Natural killer cell (primary cell): ENCODE measurements at regions not wholly inside any gene's neighbourhood (a gene's known extent, or its start where the extent isn't known, plus 50 kb on each side); places are given as distances from the start of the nearest gene placed in this dataset.
A peak's percentile ranks its signal among the peaks of the same experiment; 100 is the strongest.

Source experiments
- ATAC-seq, 3 donors: fragments of 150-1000 bp in 2 of 3; fragments of 200-7000 bp in 1 of 3; cut with Tn5 transposase; 1 replicate in 1 of 3; 2 replicates in 2 of 3; pipeline ENCODE4 v1.10.0; 2021; ENCODE audit warnings: mild to moderate bottlenecking in 2 of 3, moderate library complexity in 2 of 3
- DNase-seq, 2 donors: peaks; one replicate each; pipeline versions ENCODE4 v3.0.0 to v3.0.0-alpha.2; 2013 to 2021; ENCODE audit warnings: mixed read lengths in 1 of 2
- H3K27ac ChIP-seq: one replicate; pipeline ENCODE4 v1.5.1; 2013; ENCODE audit warnings: mild to moderate bottlenecking, low read length
- H3K27me3 ChIP-seq: one replicate; pipeline ENCODE4 v1.6.1; 2013; ENCODE audit warnings: low read length; ENCODE audit not compliant: control insufficient read depth, insufficient read depth
- H3K36me3 ChIP-seq: one replicate; pipeline ENCODE4 v1.6.1; 2013; ENCODE audit warnings: low read length; ENCODE audit not compliant: control insufficient read depth, insufficient read depth
- H3K4me1 ChIP-seq: one replicate; pipeline ENCODE4 v1.6.1; 2013; ENCODE audit warnings: low read length; ENCODE audit not compliant: control insufficient read depth, insufficient read depth
- H3K4me3 ChIP-seq: one replicate; pipeline ENCODE4 v1.5.1; 2013; ENCODE audit warnings: low read length
- H3K9me3 ChIP-seq: one replicate; pipeline ENCODE4 v1.6.1; 2013; ENCODE audit warnings: low read length; ENCODE audit not compliant: control insufficient read depth, insufficient read depth
- H3K27ac Mint-ChIP-seq, 2 donors: one replicate each; pipeline ENCODE4 v1.8.0; 2022; ENCODE audit warnings: mild to moderate bottlenecking in 2 of 2, mixed read lengths in 2 of 2, moderate library complexity in 1 of 2
- H3K27me3 Mint-ChIP-seq, 2 donors: one replicate each; pipeline ENCODE4 v1.8.0; 2022; ENCODE audit warnings: low read depth in 2 of 2, mixed read lengths in 2 of 2
- H3K36me3 Mint-ChIP-seq: one replicate; pipeline ENCODE4 v1.8.0; 2022; ENCODE audit warnings: mixed read lengths
- H3K4me1 Mint-ChIP-seq, 2 donors: one replicate each; pipeline ENCODE4 v1.8.0; 2022; ENCODE audit warnings: mixed read lengths in 2 of 2
- H3K4me3 Mint-ChIP-seq: one replicate; pipeline ENCODE4 v1.8.0; 2022; ENCODE audit warnings: mild to moderate bottlenecking, moderate library complexity, mixed read lengths
- H3K9me3 Mint-ChIP-seq, 2 donors: one replicate each; pipeline ENCODE4 v1.8.0; 2022; ENCODE audit warnings: mixed read lengths in 2 of 2
- CTCF ChIP-seq: fragments of 200-600 bp; IDR thresholded peaks from one replicate; pipeline ENCODE4 v1.8.0; 2022; ENCODE audit warnings: antibody characterized with exemption
- WGBS: methylation state at CpG from one replicate; pipeline ENCODE4 v1.1.7; 2013; ENCODE audit warnings: missing lambda C conversion rate; ENCODE audit not compliant: insufficient coverage; 5-methylcytosine and 5-hydroxymethylcytosine counted together
- intact Hi-C: fragments of 100-400 bp; cut with micrococcal nuclease; formaldehyde crosslinking; loops from one replicate; pipeline ENCODE4 v1.14.2; 2022

GRCh38 chr15:66615846-66616245, 50.0 kb upstream of the LCTL start:
- H3K36me3 ChIP-seq: no peaks in the 10 kb centered on the region
- no peak for TF ChIP-seq CTCF
- no peak overlapping the region for H3K27ac Mint-ChIP-seq
- peaks cover 23 to 34% of the 10 kb centered on the region in 2 donors for H3K4me1 Mint-ChIP-seq
- WGBS: 68% methylated on average over 1 of the region's 1 CpG
- no peaks in the 10 kb centered on the region for H3K9me3 Mint-ChIP-seq
- ATAC-seq: no peak
- no peak overlapping the region for H3K4me3 Mint-ChIP-seq
- peaks cover 40% of the 10 kb centered on the region for H3K4me1 ChIP-seq
- H3K27me3 Mint-ChIP-seq: peaks cover 8% of the 10 kb centered on the region in 2 donors
- no peaks in the 10 kb centered on the region for H3K27me3 ChIP-seq
- H3K27ac ChIP-seq: no peak overlapping the region
- H3K36me3 Mint-ChIP-seq: no peaks in the 10 kb centered on the region
- no peak overlapping the region for H3K4me3 ChIP-seq
- H3K9me3 ChIP-seq: no peaks in the 10 kb centered on the region
- no peak for DNase-seq
- intact Hi-C loops: no loop called here

- peak overlapping the region; percentile 64 to 81 for H3K27ac Mint-ChIP-seq
- H3K36me3 Mint-ChIP-seq: no peaks in the 10 kb centered on the region
- Histone ChIP-seq H3K36me3 (no peaks in the 10 kb centered on the region), H3K4me1 (peaks cover 40% of the 10 kb centered on the region), H3K27me3 (peaks cover 6% of the 10 kb centered on the region), H3K27ac (peak overlapping the region; percentile 61), H3K9me3 (no peaks in the 10 kb centered on the region), H3K4me3 (no peak overlapping the region)
- no peak for DNase-seq
- TF ChIP-seq CTCF: no peak
- peaks cover 14 to 17% of the 10 kb centered on the region in 2 donors for H3K27me3 Mint-ChIP-seq
- H3K4me1 Mint-ChIP-seq: peaks cover 23 to 34% of the 10 kb centered on the region in 2 donors
- peak; percentile 42 to 68 (median 58) for ATAC-seq
- peak overlapping the region; percentile 70 for H3K4me3 Mint-ChIP-seq
- intact Hi-C loops: no loop called here
- no peaks in the 10 kb centered on the region for H3K9me3 Mint-ChIP-seq
- WGBS: 30% methylated on average over 14 of the region's 15 CpGs
Observed at GRCh38 chr15:66617137-66618090, 51.6 kb upstream of the LCTL start.

GRCh38 chr15:66619152-66619903, 53.5 kb upstream of the LCTL start:
- intact Hi-C loops: no loop called here
- 61% methylated on average over 17 of the region's 17 CpGs for WGBS
- peak; percentile 72 for TF ChIP-seq CTCF

More at GRCh38 chr15:66619152-66619903, 53.5 kb upstream of the LCTL start:
- H3K9me3 Mint-ChIP-seq: no peaks in the 10 kb centered on the region
- Histone ChIP-seq H3K27ac (no peak overlapping the region), H3K4me1 (peaks cover 27% of the 10 kb centered on the region), H3K27me3 (peaks cover 6% of the 10 kb centered on the region), H3K36me3 (no peaks in the 10 kb centered on the region), H3K9me3 (no peaks in the 10 kb centered on the region), H3K4me3 (no peak overlapping the region)
- H3K36me3 Mint-ChIP-seq: no peaks in the 10 kb centered on the region
- DNase-seq (peak; percentile 29 to 56), ATAC-seq (peak in 2 of 3 donors; percentile 70 to 81)
- no peak overlapping the region for H3K27ac Mint-ChIP-seq
- H3K4me1 Mint-ChIP-seq: peaks cover 14 to 28% of the 10 kb centered on the region in 2 donors
- no peak overlapping the region for H3K4me3 Mint-ChIP-seq
- peaks cover 29 to 31% of the 10 kb centered on the region in 2 donors for H3K27me3 Mint-ChIP-seq
